Adrenal gland (tissue), 9 donors: ENCODE measurements at regions not wholly inside any gene's neighbourhood (a gene's known extent, or its start where the extent isn't known, plus 50 kb on each side); places are given as distances from the start of the nearest gene placed in this dataset.

ENCODE experiments used
- DNase-seq, 7 donors: peaks; one replicate each; pipeline ENCODE4 v3.0.0-alpha.2; 2019 to 2020
- H3K27ac ChIP-seq, 5 donors: fragments of 200-600 bp; sonication (generic) in 4 of 5; 1 replicate in 3 of 5; 2 replicates in 2 of 5; pipeline versions ENCODE4 v1.5.1 to v1.8.0; 2016 to 2020; ENCODE audit warnings: mild to moderate bottlenecking in 1 of 5
- H3K27me3 ChIP-seq: fragments of 200-600 bp; 2 replicates; pipeline ENCODE4 v1.8.0; 2021
- H3K36me3 ChIP-seq, 2 donors: fragments of 200-600 bp; replicated peaks in 1 of 2; 1 replicate in 1 of 2; 2 replicates in 1 of 2; pipeline versions ENCODE4 v1.5.1 to v1.8.0; 2018 to 2022
- H3K4me1 ChIP-seq, 2 donors: fragments of 200-600 bp; replicated peaks in 1 of 2; 1 replicate in 1 of 2; 2 replicates in 1 of 2; pipeline versions ENCODE4 v1.5.1 to v1.8.0; 2018 to 2021
- H3K4me3 ChIP-seq, 4 donors: fragments of 200-600 bp; sonication (generic) in 3 of 4; one replicate each; pipeline ENCODE4 v1.5.1; 2016 to 2018
- H3K9me3 ChIP-seq, 3 donors: fragments of 200-600 bp; sonication (generic) in 1 of 3; replicated peaks in 1 of 3; 1 replicate in 2 of 3; 2 replicates in 1 of 3; pipeline versions ENCODE4 v1.5.1 to v1.8.0; 2016 to 2021
- POLR2A ChIP-seq, 2 donors: fragments of 450-650 bp; IDR thresholded peaks; one replicate each; pipeline ENCODE4 v1.6.1; 2017; ENCODE audit warnings: antibody characterized with exemption in 2 of 2, mild to moderate bottlenecking in 2 of 2, moderate library complexity in 1 of 2
- WGBS, 4 donors: extraction: QIAGEN DNeasy Blood & Tissue Kit in 2 of 4; methylation state at CpG; one replicate each; pipeline versions ENCODE4 v1.1.5 to v1.1.7; 2013 to 2017; 5-methylcytosine and 5-hydroxymethylcytosine counted together
- intact Hi-C, 2 donors: fragments of 100-400 bp; cut with DNase I; formaldehyde crosslinking; loops; one replicate each; pipeline versions ENCODE4 v1.14.1 to v1.15.0; 2022 to 2023
- TF ChIP-seq, protein P1 (sequence below), 6 experiments: fragments of 450-650 bp in 4 of 6; fragments of 200-600 bp in 2 of 6; sonication (generic) in 1 of 6; IDR thresholded peaks; 1 replicate in 5 of 6; 2 replicates in 1 of 6; pipeline versions ENCODE4 v1.5.1 to v1.8.0; 2016 to 2021; ENCODE audit warnings: antibody characterized with exemption in 6 of 6, mild to moderate bottlenecking in 2 of 6, moderate library complexity in 1 of 6
- donor health status: healthy with polysubstance abuse.
- donor health status: Bipolar disorder and iron deficiency.
- donor health status: DM: yes; HTN: yes; CAD: no.
- donor health status: DM: no; HTN: no; CAD: no.
- donor health status: DM: no; HTN: no; CAD: no.

DNA sequence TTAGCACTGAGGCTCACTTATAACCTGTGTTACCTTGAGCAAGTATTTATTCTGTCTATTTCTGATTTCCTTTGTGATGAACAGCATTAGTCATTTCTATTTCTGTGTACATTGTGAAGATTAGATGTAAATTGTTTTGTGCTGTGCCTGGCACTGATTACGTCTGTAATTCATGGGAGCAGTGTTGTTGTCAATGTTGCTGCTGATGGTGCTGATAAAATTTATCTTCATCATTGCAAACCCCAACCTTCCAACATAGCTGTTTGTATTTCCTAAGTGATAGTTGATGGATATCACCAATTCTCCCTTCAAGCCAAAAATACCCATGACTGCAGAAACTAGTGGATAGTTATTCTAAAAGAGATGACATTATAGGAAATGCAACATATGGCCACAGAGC is 400.5 kb upstream of the GRM3 start:
- no peaks in the 10 kb centered on the region for H3K9me3 ChIP-seq
- no peaks in the 10 kb centered on the region for H3K4me1 ChIP-seq
- H3K27me3 ChIP-seq, result no peaks in the 10 kb centered on the region
- no peak overlapping the region for H3K27ac ChIP-seq
- WGBS, 4 donors, result 41 to 63% (median 58%) methylated on average over 1 of the region's 1 CpG
- H3K36me3 ChIP-seq, result no peaks in the 10 kb centered on the region
- DNase-seq, result no peak
- intact Hi-C loops, result no loop called here
- H3K4me3 ChIP-seq, result no peak overlapping the region
- TF ChIP-seq, protein P1, sequence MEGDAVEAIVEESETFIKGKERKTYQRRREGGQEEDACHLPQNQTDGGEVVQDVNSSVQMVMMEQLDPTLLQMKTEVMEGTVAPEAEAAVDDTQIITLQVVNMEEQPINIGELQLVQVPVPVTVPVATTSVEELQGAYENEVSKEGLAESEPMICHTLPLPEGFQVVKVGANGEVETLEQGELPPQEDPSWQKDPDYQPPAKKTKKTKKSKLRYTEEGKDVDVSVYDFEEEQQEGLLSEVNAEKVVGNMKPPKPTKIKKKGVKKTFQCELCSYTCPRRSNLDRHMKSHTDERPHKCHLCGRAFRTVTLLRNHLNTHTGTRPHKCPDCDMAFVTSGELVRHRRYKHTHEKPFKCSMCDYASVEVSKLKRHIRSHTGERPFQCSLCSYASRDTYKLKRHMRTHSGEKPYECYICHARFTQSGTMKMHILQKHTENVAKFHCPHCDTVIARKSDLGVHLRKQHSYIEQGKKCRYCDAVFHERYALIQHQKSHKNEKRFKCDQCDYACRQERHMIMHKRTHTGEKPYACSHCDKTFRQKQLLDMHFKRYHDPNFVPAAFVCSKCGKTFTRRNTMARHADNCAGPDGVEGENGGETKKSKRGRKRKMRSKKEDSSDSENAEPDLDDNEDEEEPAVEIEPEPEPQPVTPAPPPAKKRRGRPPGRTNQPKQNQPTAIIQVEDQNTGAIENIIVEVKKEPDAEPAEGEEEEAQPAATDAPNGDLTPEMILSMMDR (IDR thresholded peaks at IDR 0.05), result no peak
- no peak for TF ChIP-seq POLR2A (IDR thresholded peaks at IDR 0.05)

DNA sequence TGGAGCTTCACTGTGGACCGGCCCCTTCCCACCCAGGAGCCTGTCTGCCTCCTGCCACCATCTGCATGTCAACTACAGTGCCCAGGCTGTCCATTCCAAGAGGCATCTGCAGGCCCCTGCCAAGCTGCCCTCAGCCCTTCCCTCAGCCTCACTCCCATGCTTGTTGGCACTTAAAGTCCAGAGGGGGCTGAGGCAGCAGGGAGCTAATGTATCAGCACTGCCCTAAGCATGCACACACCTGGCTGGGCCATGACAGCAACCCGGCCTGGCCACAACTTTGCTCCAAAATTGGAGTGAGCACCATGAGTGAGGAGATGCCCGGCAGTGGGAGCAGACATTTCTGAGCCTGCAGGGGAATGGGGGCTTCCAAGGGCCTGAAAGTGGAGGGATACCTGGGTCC is 417.5 kb upstream of the GRM3 start:
- 92 to 100% (median 95%) methylated on average over 2 to 3 of the region's 3 CpGs for WGBS, 4 donors
- DNase-seq, result no peak

DNA sequence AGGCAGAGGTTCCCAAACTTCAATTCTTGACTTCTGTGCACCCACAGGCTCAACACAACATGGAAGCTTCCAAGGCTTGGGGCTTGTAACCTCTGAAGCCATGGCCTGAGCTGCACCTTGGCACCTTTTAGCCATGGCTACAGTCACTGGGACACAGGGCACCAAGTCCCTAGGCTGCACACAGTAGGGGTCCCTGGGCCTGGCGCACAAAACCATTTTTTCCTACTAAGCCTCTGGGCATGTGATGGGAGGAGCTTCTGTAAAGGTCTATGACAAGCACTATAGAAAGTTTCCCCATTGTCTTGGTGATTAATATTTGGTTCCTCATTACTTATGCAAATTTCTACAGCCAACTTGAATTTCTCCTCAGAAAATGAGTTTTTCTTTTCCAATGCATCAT is 420.9 kb upstream of the GRM3 start:
- H3K4me1 ChIP-seq, result no peaks in the 10 kb centered on the region
- no peak overlapping the region for H3K4me3 ChIP-seq
- intact Hi-C loops, result no loop called here
- H3K36me3 ChIP-seq, result no peaks in the 10 kb centered on the region
- TF ChIP-seq, protein P1 (IDR thresholded peaks at IDR 0.05), result no peak
- no peak for TF ChIP-seq POLR2A (IDR thresholded peaks at IDR 0.05)
- WGBS, 4 donors, result 96 to 100% (median 100%) methylated on average over 1 of the region's 1 CpG
- no peak overlapping the region for H3K27ac ChIP-seq
- no peaks in the 10 kb centered on the region for H3K9me3 ChIP-seq
- no peaks in the 10 kb centered on the region for H3K27me3 ChIP-seq
- no peak for DNase-seq

More for the DNA sequence above, 417.5 kb upstream of the GRM3 start:
- Histone ChIP-seq H3K4me3 (no peak overlapping the region), H3K9me3 (no peaks in the 10 kb centered on the region), H3K27me3 (no peaks in the 10 kb centered on the region), H3K36me3 (no peaks in the 10 kb centered on the region), H3K4me1 (no peaks in the 10 kb centered on the region), H3K27ac (no peak overlapping the region)
- no peak for TF ChIP-seq POLR2A (IDR thresholded peaks at IDR 0.05)
- TF ChIP-seq, protein P1 (IDR thresholded peaks at IDR 0.05), result no peak
- intact Hi-C loops, result no loop called here

- no peak for DNase-seq
- H3K4me3 ChIP-seq, result no peak overlapping the region
- no peak overlapping the region for H3K27ac ChIP-seq
- H3K9me3 ChIP-seq, result no peaks in the 10 kb centered on the region
- intact Hi-C loops, result no loop called here
- TF ChIP-seq, protein P1 (IDR thresholded peaks at IDR 0.05), result no peak
- H3K4me1 ChIP-seq, result no peaks in the 10 kb centered on the region
- 75 to 89% (median 81%) methylated on average over 4 of the region's 4 CpGs for WGBS, 4 donors
- H3K36me3 ChIP-seq, result no peaks in the 10 kb centered on the region
- no peaks in the 10 kb centered on the region for H3K27me3 ChIP-seq
These were observed 429.0 kb upstream of the GRM3 start for GRCh38 chr7:86214734-86215133.
